ENCODE measurements at regions not wholly inside any gene's neighbourhood (a gene's known extent, or its start where the extent isn't known, plus 50 kb on each side); places are given as distances from the start of the nearest gene placed in this dataset.
A peak's percentile ranks its signal among the peaks of the same experiment; 100 is the strongest.
"Not testable (repeated sequence)": the region's sequence is repeated elsewhere in the genome, so short reads cannot be mapped to it uniquely, and the experiment has no call there.

GRCh38 chr1:144140243-144140642 is 168.5 kb upstream of the FAM72C start:
- not testable (repeated sequence) for H3K27ac Mint-ChIP-seq (ENCODE audit: unreplicated experiment); H3K27me3 Mint-ChIP-seq (ENCODE audit: unreplicated experiment); H3K36me3 Mint-ChIP-seq (ENCODE audit: unreplicated experiment); H3K4me3 Mint-ChIP-seq (ENCODE audit: unreplicated experiment); H3K4me1 Mint-ChIP-seq (ENCODE audit: unreplicated experiment); DNase-seq (ENCODE audit: extremely low spot score, unreplicated experiment); H3K9me3 Mint-ChIP-seq (ENCODE audit: unreplicated experiment)

DNA sequence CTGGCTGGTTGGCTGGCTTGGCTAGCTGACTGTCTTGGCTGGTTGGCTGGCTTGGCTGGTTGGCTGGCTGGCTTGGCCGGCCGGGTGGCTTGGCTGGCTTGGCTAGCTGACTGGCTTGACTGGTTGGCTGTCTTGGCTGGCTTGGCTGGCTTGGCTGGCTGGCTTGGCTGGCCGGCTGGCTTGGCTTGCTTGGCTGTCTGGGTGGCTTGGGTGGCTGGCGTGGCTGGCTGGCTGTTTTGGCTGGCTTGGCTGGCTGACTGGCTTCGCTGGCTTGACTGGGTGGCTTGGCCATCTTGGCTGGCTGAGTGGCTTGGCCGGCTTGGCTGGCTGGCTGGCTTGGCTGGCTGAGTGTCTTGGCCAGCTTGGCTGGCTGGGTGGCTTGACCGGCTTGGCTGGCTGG is 133.2 kb upstream of the FAM72C start:
- peak; percentile 59 for DNase-seq (ENCODE audit: extremely low spot score, unreplicated experiment)
- not testable (repeated sequence) for H3K27me3 Mint-ChIP-seq (ENCODE audit: unreplicated experiment); H3K36me3 Mint-ChIP-seq (ENCODE audit: unreplicated experiment); H3K27ac Mint-ChIP-seq (ENCODE audit: unreplicated experiment); H3K9me3 Mint-ChIP-seq (ENCODE audit: unreplicated experiment); H3K4me3 Mint-ChIP-seq (ENCODE audit: unreplicated experiment); H3K4me1 Mint-ChIP-seq (ENCODE audit: unreplicated experiment)

- not testable (repeated sequence) for H3K4me1 Mint-ChIP-seq (ENCODE audit: unreplicated experiment); H3K27ac Mint-ChIP-seq (ENCODE audit: unreplicated experiment); H3K4me3 Mint-ChIP-seq (ENCODE audit: unreplicated experiment); H3K27me3 Mint-ChIP-seq (ENCODE audit: unreplicated experiment); H3K36me3 Mint-ChIP-seq (ENCODE audit: unreplicated experiment); H3K9me3 Mint-ChIP-seq (ENCODE audit: unreplicated experiment)
- peak; percentile 99 for DNase-seq (ENCODE audit: extremely low spot score, unreplicated experiment)
Observed at GRCh38 chr1:144104000-144104677, 132.4 kb upstream of the FAM72C start.

DNA sequence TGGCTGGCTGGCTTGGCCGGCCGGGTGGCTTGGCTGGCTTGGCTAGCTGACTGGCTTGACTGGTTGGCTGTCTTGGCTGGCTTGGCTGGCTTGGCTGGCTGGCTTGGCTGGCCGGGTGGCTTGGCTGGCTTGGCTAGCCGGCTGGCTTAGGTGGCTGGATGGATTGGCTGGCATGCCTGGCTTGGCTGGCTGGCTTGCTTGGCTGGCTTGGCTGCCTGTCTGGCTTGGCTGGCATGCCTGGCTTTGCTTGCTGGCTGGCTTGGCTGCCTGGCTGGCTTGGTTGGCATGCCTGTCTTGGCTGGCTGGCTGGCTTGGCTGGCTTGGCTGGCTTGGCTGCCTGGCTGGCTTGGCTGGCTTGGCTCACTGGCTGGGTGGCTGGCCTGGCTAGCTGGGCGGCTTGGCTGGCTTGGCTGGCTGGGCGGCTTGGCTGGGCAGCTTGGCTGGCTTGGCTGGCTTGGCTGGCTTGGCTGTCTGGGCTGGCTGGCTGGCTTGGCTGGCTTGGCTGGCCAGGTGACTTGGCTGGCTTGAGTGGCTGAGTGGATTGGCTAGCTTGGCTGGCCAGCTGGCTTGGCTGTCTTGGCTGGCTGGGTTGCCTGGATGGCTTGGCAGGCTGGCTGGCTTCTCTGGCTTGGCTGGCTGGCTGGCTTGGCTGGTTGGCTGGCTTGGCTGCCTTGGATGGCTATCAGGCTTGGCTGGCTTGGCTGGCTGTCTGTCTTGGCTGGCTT is 131.5 kb upstream of the FAM72C start:
- H3K4me1 Mint-ChIP-seq (ENCODE audit: unreplicated experiment); H3K27ac Mint-ChIP-seq (ENCODE audit: unreplicated experiment); H3K4me3 Mint-ChIP-seq (ENCODE audit: unreplicated experiment); H3K27me3 Mint-ChIP-seq (ENCODE audit: unreplicated experiment); H3K9me3 Mint-ChIP-seq (ENCODE audit: unreplicated experiment); H3K36me3 Mint-ChIP-seq (ENCODE audit: unreplicated experiment): not testable (repeated sequence)
- DNase-seq (ENCODE audit: extremely low spot score, unreplicated experiment): peak; percentile 99

GRCh38 chr1:144102046-144102745 is 130.4 kb upstream of the FAM72C start:
- H3K27me3 Mint-ChIP-seq (ENCODE audit: unreplicated experiment); H3K4me1 Mint-ChIP-seq (ENCODE audit: unreplicated experiment); H3K9me3 Mint-ChIP-seq (ENCODE audit: unreplicated experiment); H3K36me3 Mint-ChIP-seq (ENCODE audit: unreplicated experiment); H3K4me3 Mint-ChIP-seq (ENCODE audit: unreplicated experiment); H3K27ac Mint-ChIP-seq (ENCODE audit: unreplicated experiment): not testable (repeated sequence)
- peak; percentile 90 for DNase-seq (ENCODE audit: extremely low spot score, unreplicated experiment)

GRCh38 chr1:144101397-144102045 is 129.7 kb upstream of the FAM72C start:
- H3K4me3 Mint-ChIP-seq (ENCODE audit: unreplicated experiment): no peak overlapping the region
- H3K4me1 Mint-ChIP-seq (ENCODE audit: unreplicated experiment): no peaks in the 10 kb centered on the region
- H3K27me3 Mint-ChIP-seq (ENCODE audit: unreplicated experiment): no peaks in the 10 kb centered on the region
- peak; percentile 91 for DNase-seq (ENCODE audit: extremely low spot score, unreplicated experiment)
- no peaks in the 10 kb centered on the region for H3K9me3 Mint-ChIP-seq (ENCODE audit: unreplicated experiment)
- H3K27ac Mint-ChIP-seq (ENCODE audit: unreplicated experiment): no peak overlapping the region
- TF ChIP-seq, protein P1, sequence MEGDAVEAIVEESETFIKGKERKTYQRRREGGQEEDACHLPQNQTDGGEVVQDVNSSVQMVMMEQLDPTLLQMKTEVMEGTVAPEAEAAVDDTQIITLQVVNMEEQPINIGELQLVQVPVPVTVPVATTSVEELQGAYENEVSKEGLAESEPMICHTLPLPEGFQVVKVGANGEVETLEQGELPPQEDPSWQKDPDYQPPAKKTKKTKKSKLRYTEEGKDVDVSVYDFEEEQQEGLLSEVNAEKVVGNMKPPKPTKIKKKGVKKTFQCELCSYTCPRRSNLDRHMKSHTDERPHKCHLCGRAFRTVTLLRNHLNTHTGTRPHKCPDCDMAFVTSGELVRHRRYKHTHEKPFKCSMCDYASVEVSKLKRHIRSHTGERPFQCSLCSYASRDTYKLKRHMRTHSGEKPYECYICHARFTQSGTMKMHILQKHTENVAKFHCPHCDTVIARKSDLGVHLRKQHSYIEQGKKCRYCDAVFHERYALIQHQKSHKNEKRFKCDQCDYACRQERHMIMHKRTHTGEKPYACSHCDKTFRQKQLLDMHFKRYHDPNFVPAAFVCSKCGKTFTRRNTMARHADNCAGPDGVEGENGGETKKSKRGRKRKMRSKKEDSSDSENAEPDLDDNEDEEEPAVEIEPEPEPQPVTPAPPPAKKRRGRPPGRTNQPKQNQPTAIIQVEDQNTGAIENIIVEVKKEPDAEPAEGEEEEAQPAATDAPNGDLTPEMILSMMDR (IDR thresholded peaks at IDR 0.05): no peak
- no peaks in the 10 kb centered on the region for H3K36me3 Mint-ChIP-seq (ENCODE audit: unreplicated experiment)

GRCh38 chr1:144077167-144077841 is 105.5 kb upstream of the FAM72C start:
- not testable (repeated sequence) for H3K4me1 Mint-ChIP-seq (ENCODE audit: unreplicated experiment)

GRCh38 chr1:144076646-144077045 is 104.9 kb upstream of the FAM72C start:
- H3K27ac Mint-ChIP-seq (ENCODE audit: unreplicated experiment); H3K4me3 Mint-ChIP-seq (ENCODE audit: unreplicated experiment); H3K27me3 Mint-ChIP-seq (ENCODE audit: unreplicated experiment); H3K9me3 Mint-ChIP-seq (ENCODE audit: unreplicated experiment); H3K36me3 Mint-ChIP-seq (ENCODE audit: unreplicated experiment); H3K4me1 Mint-ChIP-seq (ENCODE audit: unreplicated experiment): not testable (repeated sequence)
- peak; percentile 80 for DNase-seq (ENCODE audit: extremely low spot score, unreplicated experiment)

More at GRCh38 chr1:144077167-144077841, 105.5 kb upstream of the FAM72C start:
- H3K27me3 Mint-ChIP-seq (ENCODE audit: unreplicated experiment); H3K36me3 Mint-ChIP-seq (ENCODE audit: unreplicated experiment); H3K27ac Mint-ChIP-seq (ENCODE audit: unreplicated experiment); H3K9me3 Mint-ChIP-seq (ENCODE audit: unreplicated experiment): not testable (repeated sequence)
- H3K4me3 Mint-ChIP-seq (ENCODE audit: unreplicated experiment): peak overlapping the region; percentile 71
- DNase-seq (ENCODE audit: extremely low spot score, unreplicated experiment): peak; percentile 84

- not testable (repeated sequence) for H3K4me3 Mint-ChIP-seq (ENCODE audit: unreplicated experiment); H3K27me3 Mint-ChIP-seq (ENCODE audit: unreplicated experiment); H3K36me3 Mint-ChIP-seq (ENCODE audit: unreplicated experiment); DNase-seq (ENCODE audit: extremely low spot score, unreplicated experiment); H3K27ac Mint-ChIP-seq (ENCODE audit: unreplicated experiment); H3K4me1 Mint-ChIP-seq (ENCODE audit: unreplicated experiment); H3K9me3 Mint-ChIP-seq (ENCODE audit: unreplicated experiment)
Observed at GRCh38 chr1:144070394-144071053, 98.7 kb upstream of the FAM72C start.

GRCh38 chr1:144067042-144067441 is 95.3 kb upstream of the FAM72C start:
- H3K4me1 Mint-ChIP-seq (ENCODE audit: unreplicated experiment); H3K4me3 Mint-ChIP-seq (ENCODE audit: unreplicated experiment); H3K27ac Mint-ChIP-seq (ENCODE audit: unreplicated experiment); H3K36me3 Mint-ChIP-seq (ENCODE audit: unreplicated experiment); H3K9me3 Mint-ChIP-seq (ENCODE audit: unreplicated experiment); DNase-seq (ENCODE audit: extremely low spot score, unreplicated experiment); H3K27me3 Mint-ChIP-seq (ENCODE audit: unreplicated experiment): not testable (repeated sequence)

Data from osteocyte (in vitro differentiated cells).